GM12874 (cell line): ENCODE measurements at regions not wholly inside any gene's neighbourhood (a gene's known extent, or its start where the extent isn't known, plus 50 kb on each side); places are given as distances from the start of the nearest gene placed in this dataset.

Experiments
- CTCF ChIP-seq: IDR thresholded peaks from 2 replicates; pipeline ENCODE4 v1.5.1; 2011; ENCODE audit warnings: low read depth, mild to moderate bottlenecking, control low read depth, low read length, moderate library complexity; ENCODE audit not compliant: insufficient read depth

DNA sequence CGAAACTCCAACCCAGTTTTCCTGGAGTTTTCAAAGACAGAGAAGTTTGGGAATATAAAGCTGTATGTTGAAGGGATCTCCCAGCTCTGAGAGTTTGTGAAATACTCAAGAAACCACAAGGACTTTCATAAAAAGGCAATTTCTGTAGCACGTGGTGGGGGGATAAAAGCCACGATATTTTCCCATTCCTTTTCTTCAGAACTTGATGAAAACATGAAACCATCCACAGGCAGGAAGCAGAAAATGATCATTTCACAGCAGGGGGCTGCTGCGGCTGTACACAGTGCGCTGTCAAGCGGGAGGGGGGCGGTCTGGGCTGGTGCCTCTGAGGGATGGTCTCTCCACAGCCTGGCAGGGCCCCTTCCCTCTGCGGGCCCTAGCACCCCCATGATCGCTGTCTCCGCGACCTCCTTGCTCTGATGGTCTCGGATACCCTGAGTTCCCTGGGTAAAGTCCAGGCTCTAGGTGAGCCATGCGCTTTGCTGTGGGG, 423.2 kb downstream of the MN1 start:
- no peak for TF ChIP-seq CTCF

DNA sequence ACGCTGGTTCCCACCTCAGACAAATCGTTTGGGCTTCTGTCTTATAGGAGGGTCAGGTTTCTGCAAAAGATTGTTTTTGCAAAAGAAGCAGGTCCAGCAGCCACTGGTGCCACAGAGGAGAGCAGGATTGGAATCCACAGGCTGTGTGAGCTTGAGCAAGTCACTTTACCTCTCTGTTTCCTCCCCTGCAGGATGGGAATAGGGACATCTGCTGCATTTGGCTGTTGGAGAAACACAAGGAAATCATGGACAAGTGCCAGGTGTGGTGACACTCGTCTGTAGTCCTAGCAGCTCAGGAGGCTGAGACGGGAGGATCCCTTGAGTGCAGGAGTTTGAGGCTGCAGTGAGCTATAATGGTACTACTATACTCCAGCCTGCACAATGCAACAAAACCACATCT, 422.6 kb downstream of the MN1 start:
- no peak for TF ChIP-seq CTCF

- TF ChIP-seq CTCF, result no peak
Observed at GRCh38 chr22:27380855-27381254, 420.7 kb downstream of the MN1 start.

GRCh38 chr22:27381552-27381951, 420.0 kb downstream of the MN1 start:
- no peak for TF ChIP-seq CTCF

GRCh38 chr22:27381960-27382742, 419.4 kb downstream of the MN1 start:
- no peak for TF ChIP-seq CTCF

DNA sequence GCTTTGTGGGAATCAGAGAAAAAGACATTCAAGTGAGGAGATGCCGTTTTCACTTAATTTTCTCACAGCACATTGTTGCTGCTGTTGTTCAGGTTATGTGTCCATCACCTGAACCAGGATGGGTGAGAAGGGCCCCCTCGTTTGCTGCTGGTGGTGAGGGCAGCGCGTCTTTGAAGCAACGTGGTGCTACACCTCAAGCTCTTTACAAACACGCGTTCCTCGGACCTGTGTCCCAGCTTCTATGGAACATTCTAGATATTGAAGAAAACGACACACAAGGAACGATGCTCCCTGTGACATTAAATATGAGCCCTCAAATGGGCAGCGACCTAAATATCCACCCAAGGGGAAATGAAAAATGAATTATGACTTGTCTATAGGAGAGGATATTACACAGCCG, 418.6 kb downstream of the MN1 start:
- TF ChIP-seq CTCF, result no peak

- no peak for TF ChIP-seq CTCF
Observed at GRCh38 chr22:27383896-27384295, 417.7 kb downstream of the MN1 start.
